Panc1 (cell line): ENCODE measurements at regions not wholly inside any gene's neighbourhood (a gene's known extent, or its start where the extent isn't known, plus 50 kb on each side); places are given as distances from the start of the nearest gene placed in this dataset.

ENCODE experiments used
- CTCF ChIP-seq: fragments of 450-650 bp; IDR thresholded peaks from 2 replicates; pipeline ENCODE4 v1.5.1; 2017; ENCODE audit warnings: mild to moderate bottlenecking
- POLR2AphosphoS5 ChIP-seq: IDR thresholded peaks from 2 replicates; pipeline ENCODE4 v1.6.1; 2012; ENCODE audit warnings: mild to moderate bottlenecking, low read depth, low read length, moderate library complexity
- REST ChIP-seq, 2 experiments: IDR thresholded peaks; 2 replicates each; pipeline ENCODE4 v1.6.1; 2011 to 2012; ENCODE audit warnings: low read depth in 2 of 2, control low read depth in 1 of 2, low read length in 1 of 2, mild to moderate bottlenecking in 1 of 2, moderate library complexity in 1 of 2; ENCODE audit not compliant: insufficient read depth in 1 of 2

GRCh38 chr5:5804478-5805233 lies 382.2 kb downstream of the ICE1 start:
- TF ChIP-seq CTCF, result no peak
- TF ChIP-seq POLR2AphosphoS5, result no peak
- TF ChIP-seq REST (IDR thresholded peaks at IDR 0.05; ENCODE audit: insufficient read depth in 1 of 2, low read depth in 2 of 2, low read length in 1 of 2), result no peak
